H9 (cell line): ENCODE measurements at regions not wholly inside any gene's neighbourhood (a gene's known extent, or its start where the extent isn't known, plus 50 kb on each side); places are given as distances from the start of the nearest gene placed in this dataset.
"Not testable (repeated sequence)": the region's sequence is repeated elsewhere in the genome, so short reads cannot be mapped to it uniquely, and the experiment has no call there.

Experiments used
- DNase-seq: peaks from one replicate; pipeline ENCODE4 v3.0.0-alpha.2; 2017
- H2AFZ ChIP-seq: one replicate; pipeline ENCODE4 v1.6.1; 2013; ENCODE audit warnings: mild to moderate bottlenecking, low read length, control low read depth, moderate library complexity
- H2AK5ac ChIP-seq: 2 replicates; pipeline ENCODE4 v1.6.1; 2013; ENCODE audit warnings: low read length, control low read depth, mixed read lengths; ENCODE audit not compliant: insufficient read length
- H2BK120ac ChIP-seq: one replicate; pipeline ENCODE4 v1.6.1; 2013; ENCODE audit warnings: low read depth, mild to moderate bottlenecking, low read length, control low read depth, inconsistent platforms; ENCODE audit not compliant: poor library complexity, severe bottlenecking
- H2BK12ac ChIP-seq: 2 replicates; pipeline ENCODE4 v1.6.1; 2013; ENCODE audit warnings: low read length, control low read depth, mixed read lengths, low read depth; ENCODE audit not compliant: insufficient read length
- H2BK15ac ChIP-seq: 2 replicates; pipeline ENCODE4 v1.6.1; 2013; ENCODE audit warnings: low read depth, low read length, control low read depth
- H2BK20ac ChIP-seq: one replicate; pipeline ENCODE4 v1.6.1; 2013; ENCODE audit warnings: low read depth, mild to moderate bottlenecking, low read length, control low read depth, inconsistent platforms; ENCODE audit not compliant: poor library complexity, severe bottlenecking
- H2BK5ac ChIP-seq: 2 replicates; pipeline ENCODE4 v1.6.1; 2013; ENCODE audit warnings: low read length, control low read depth, mixed read lengths; ENCODE audit not compliant: insufficient read length
- H3K14ac ChIP-seq: 2 replicates; pipeline ENCODE4 v1.6.1; 2013; ENCODE audit warnings: low read length, control low read depth; ENCODE audit not compliant: insufficient read depth
- H3K18ac ChIP-seq: 2 replicates; pipeline ENCODE4 v1.6.1; 2013; ENCODE audit warnings: low read depth, mild to moderate bottlenecking, mixed read lengths, low read length, control low read depth; ENCODE audit not compliant: insufficient read length
- H3K23ac ChIP-seq: 2 replicates; pipeline ENCODE4 v1.6.1; 2013; ENCODE audit warnings: low read length, control low read depth, mixed read lengths, low read depth; ENCODE audit not compliant: insufficient read length
- H3K23me2 ChIP-seq: 2 replicates; pipeline ENCODE4 v1.6.1; 2013; ENCODE audit warnings: low read depth, mild to moderate bottlenecking, mixed read lengths, low read length, control low read depth; ENCODE audit not compliant: insufficient read length, poor library complexity, severe bottlenecking
- H3K27ac ChIP-seq: 2 replicates; pipeline ENCODE4 v1.5.1; 2013; ENCODE audit warnings: low read length, control low read depth, mixed read lengths, low read depth; ENCODE audit not compliant: insufficient read length
- H3K27me3 ChIP-seq: 2 replicates; pipeline ENCODE4 v1.6.1; 2013; ENCODE audit warnings: low read length, control low read depth, inconsistent platforms; ENCODE audit not compliant: insufficient read depth
- H3K4ac ChIP-seq: 2 replicates; pipeline ENCODE4 v1.6.1; 2013; ENCODE audit warnings: low read depth, mild to moderate bottlenecking, control low read depth, inconsistent platforms, low read length, moderate library complexity
- H3K4me1 ChIP-seq: 2 replicates; pipeline ENCODE4 v1.6.1; 2013; ENCODE audit warnings: low read length, control low read depth, inconsistent platforms; ENCODE audit not compliant: insufficient read depth
- H3K4me2 ChIP-seq: 2 replicates; pipeline ENCODE4 v1.6.1; 2013; ENCODE audit warnings: low read length, control low read depth, mixed read lengths; ENCODE audit not compliant: insufficient read length, insufficient read depth
- H3K56ac ChIP-seq: 2 replicates; pipeline ENCODE4 v1.6.1; 2013; ENCODE audit warnings: low read depth, mild to moderate bottlenecking, mixed read lengths, low read length, control low read depth; ENCODE audit not compliant: insufficient read length
- H3K79me1 ChIP-seq: 2 replicates; pipeline ENCODE4 v1.6.1; 2013; ENCODE audit warnings: low read depth, mild to moderate bottlenecking, moderate library complexity, low read length, control low read depth, inconsistent platforms; ENCODE audit not compliant: insufficient read depth, poor library complexity, severe bottlenecking
- H3K79me2 ChIP-seq: 2 replicates; pipeline ENCODE4 v1.6.1; 2013; ENCODE audit warnings: low read length, control low read depth, inconsistent platforms; ENCODE audit not compliant: insufficient read depth
- H3K9ac ChIP-seq: 2 replicates; pipeline ENCODE4 v1.6.1; 2013; ENCODE audit warnings: low read length, control low read depth, mixed read lengths; ENCODE audit not compliant: insufficient read length; ENCODE audit errors: extremely low read depth
- H3K9me3 ChIP-seq: one replicate; pipeline ENCODE4 v1.6.1; 2013; ENCODE audit warnings: low read depth, low read length, inconsistent platforms; ENCODE audit not compliant: control insufficient read depth
- H3T11ph ChIP-seq: one replicate; pipeline ENCODE4 v1.6.1; 2013; ENCODE audit warnings: mild to moderate bottlenecking, low read length, control low read depth, inconsistent platforms
- H4K20me1 ChIP-seq: one replicate; pipeline ENCODE4 v1.6.1; 2013; ENCODE audit not compliant: control insufficient read depth, insufficient read length, insufficient read depth
- H4K5ac ChIP-seq: 2 replicates; pipeline ENCODE4 v1.6.1; 2013; ENCODE audit warnings: low read depth, mild to moderate bottlenecking, mixed read lengths, low read length, control low read depth; ENCODE audit not compliant: insufficient read length
- H4K8ac ChIP-seq: replicated peaks from 2 replicates; pipeline ENCODE4 v1.6.1; 2013; ENCODE audit warnings: low read length, control low read depth, mixed read lengths, low read depth; ENCODE audit not compliant: insufficient read length
- H4K91ac ChIP-seq: 2 replicates; pipeline ENCODE4 v1.6.1; 2013; ENCODE audit warnings: low read depth, mild to moderate bottlenecking, moderate library complexity, mixed read lengths, low read length, control low read depth; ENCODE audit not compliant: insufficient read length
- H3K27ac Mint-ChIP-seq, 3 experiments: 2 replicates in 2 of 3; 3 replicates in 1 of 3; pipeline ENCODE4 v1.8.0; 2020 to 2021; ENCODE audit warnings: mixed read lengths in 3 of 3, mild to moderate bottlenecking in 1 of 3, moderate library complexity in 1 of 3
- H3K27me3 Mint-ChIP-seq: 2 replicates; pipeline ENCODE4 v1.8.0; 2021; ENCODE audit warnings: low read depth, mild to moderate bottlenecking, moderate library complexity, mixed read lengths
- H3K36me3 Mint-ChIP-seq, 3 experiments: 2 replicates in 2 of 3; 3 replicates in 1 of 3; pipeline ENCODE4 v1.8.0; 2020 to 2021; ENCODE audit warnings: low read depth in 3 of 3, mixed read lengths in 3 of 3; ENCODE audit not compliant: insufficient read depth in 1 of 3
- H3K4me1 Mint-ChIP-seq, 2 experiments: 2 replicates each; pipeline ENCODE4 v1.8.0; 2020; ENCODE audit warnings: mixed read lengths in 2 of 2
- H3K4me3 Mint-ChIP-seq, 2 experiments: 2 replicates in 1 of 2; 3 replicates in 1 of 2; pipeline ENCODE4 v1.8.0; 2020 to 2021; ENCODE audit warnings: mild to moderate bottlenecking in 2 of 2, mixed read lengths in 2 of 2, moderate library complexity in 1 of 2
- H3K9me3 Mint-ChIP-seq, 2 experiments: 2 replicates in 1 of 2; 3 replicates in 1 of 2; pipeline ENCODE4 v1.8.0; 2020; ENCODE audit warnings: mild to moderate bottlenecking in 2 of 2, mixed read lengths in 2 of 2, moderate library complexity in 1 of 2
- WGBS: extraction: QIAGEN DNeasy Blood & Tissue Kit; methylation state at CpG from one replicate; pipeline ENCODE4 v1.1.7; 2013; ENCODE audit warnings: missing lambda C conversion rate, low lambda C conversion rate, mixed read lengths; ENCODE audit not compliant: insufficient read length; ENCODE audit errors: extremely low coverage; 5-methylcytosine and 5-hydroxymethylcytosine counted together

GRCh38 chr21:10405331-10405730 lies 116.1 kb upstream of the TPTE start:
- not testable (repeated sequence) for H4K91ac ChIP-seq, H4K5ac ChIP-seq, H3T11ph ChIP-seq, H3K18ac ChIP-seq, H3K23ac ChIP-seq, H3K79me1 ChIP-seq, H2BK5ac ChIP-seq, H2BK120ac ChIP-seq, H4K8ac ChIP-seq, H3K4me1 ChIP-seq, H4K20me1 ChIP-seq, H2BK15ac ChIP-seq, H2BK20ac ChIP-seq, H3K4ac ChIP-seq, H3K23me2 ChIP-seq, H3K4me3 Mint-ChIP-seq, H3K14ac ChIP-seq, H3K27me3 ChIP-seq, H2AFZ ChIP-seq, H2AK5ac ChIP-seq, H3K27me3 Mint-ChIP-seq, H3K56ac ChIP-seq, H2BK12ac ChIP-seq, H3K27ac Mint-ChIP-seq, H3K27ac ChIP-seq, H3K4me1 Mint-ChIP-seq, H3K9ac ChIP-seq, H3K79me2 ChIP-seq, DNase-seq, H3K4me2 ChIP-seq
- H3K9me3 ChIP-seq: peaks cover 63% of the 10 kb centered on the region
- 100% methylated on average over 4 of the region's 36 CpGs for WGBS
- peaks cover 16 to 28% of the 10 kb centered on the region in 2 experiments for H3K9me3 Mint-ChIP-seq
- peaks cover 9 to 14% (median 11%) of the 10 kb centered on the region in 3 experiments; a peak in 6 of 7 replicates for H3K36me3 Mint-ChIP-seq

GRCh38 chr21:10409786-10410185 lies 111.6 kb upstream of the TPTE start:
- not testable (repeated sequence) for H3K56ac ChIP-seq, H4K91ac ChIP-seq, H4K8ac ChIP-seq, H2BK120ac ChIP-seq, H2BK12ac ChIP-seq, H4K5ac ChIP-seq, DNase-seq, H3K9ac ChIP-seq, H3K23ac ChIP-seq, H3K4me3 Mint-ChIP-seq, H3K23me2 ChIP-seq, H3K27me3 ChIP-seq, H3K4me1 ChIP-seq, H2AK5ac ChIP-seq, H4K20me1 ChIP-seq, H3K18ac ChIP-seq, H2BK20ac ChIP-seq, H3K27ac Mint-ChIP-seq, H3K27ac ChIP-seq, H3K36me3 Mint-ChIP-seq, H3K14ac ChIP-seq, H2BK5ac ChIP-seq, H3K4me2 ChIP-seq, H2AFZ ChIP-seq, H3K4ac ChIP-seq, H3K79me2 ChIP-seq, H3K27me3 Mint-ChIP-seq, H3K4me1 Mint-ChIP-seq, H3K79me1 ChIP-seq, H3T11ph ChIP-seq, H2BK15ac ChIP-seq
- peaks cover 53% of the 10 kb centered on the region for H3K9me3 ChIP-seq
- H3K9me3 Mint-ChIP-seq: peaks cover 16 to 18% of the 10 kb centered on the region in 2 experiments
- no CpG with 5 or more reads among the region's 4 CpGs for WGBS
